Right lobe of liver (tissue), 6 donors: ENCODE measurements at regions not wholly inside any gene's neighbourhood (a gene's known extent, or its start where the extent isn't known, plus 50 kb on each side); places are given as distances from the start of the nearest gene placed in this dataset.

ENCODE experiments used
- ATAC-seq, 4 donors: fragments of 200-7000 bp; cut with Tn5 transposase; one replicate each; pipeline ENCODE4 v1.9.1; 2020; ENCODE audit warnings: mild to moderate bottlenecking in 4 of 4, moderate library complexity in 4 of 4
- DNase-seq, 3 donors: peaks; one replicate each; pipeline ENCODE4 v3.0.0-alpha.2; 2020
- H3K27ac ChIP-seq, 3 donors: fragments of 200-600 bp; one replicate each; pipeline ENCODE4 v1.8.0; 2022
- H3K27me3 ChIP-seq, 2 donors: fragments of 200-600 bp; one replicate each; pipeline ENCODE4 v1.8.0; 2022
- H3K36me3 ChIP-seq, 4 donors: fragments of 200-600 bp; sonication (generic) in 1 of 4; one replicate each; pipeline versions ENCODE4 v1.5.1 to v1.8.0; 2017 to 2022; ENCODE audit warnings: control low read depth in 1 of 4
- H3K4me1 ChIP-seq, 4 donors: fragments of 200-600 bp; sonication (generic) in 1 of 4; one replicate each; pipeline versions ENCODE4 v1.5.1 to v1.8.0; 2017 to 2022; ENCODE audit warnings: control low read depth in 1 of 4
- H3K4me3 ChIP-seq, 3 donors: fragments of 200-600 bp; one replicate each; pipeline ENCODE4 v1.8.0; 2022
- H3K9me3 ChIP-seq, 4 donors: fragments of 200-600 bp; sonication (generic) in 1 of 4; one replicate each; pipeline versions ENCODE4 v1.5.1 to v1.8.0; 2017 to 2022; ENCODE audit warnings: control low read depth in 1 of 4
- CTCF ChIP-seq, 4 donors: fragments of 200-600 bp in 3 of 4; fragments of 450-650 bp in 1 of 4; IDR thresholded peaks; one replicate each; pipeline versions ENCODE4 v1.5.1 to v1.8.0; 2016 to 2022; ENCODE audit warnings: antibody characterized with exemption in 4 of 4, mild to moderate bottlenecking in 2 of 4
- POLR2A ChIP-seq: fragments of 450-650 bp; IDR thresholded peaks from one replicate; pipeline ENCODE4 v1.6.1; 2017; ENCODE audit warnings: antibody characterized with exemption, mild to moderate bottlenecking
- WGBS: methylation state at CpG from one replicate; pipeline ENCODE4 v1.1.6; 2018; ENCODE audit warnings: low coverage, low lambda C conversion rate; ENCODE audit not compliant: insufficient coverage; ENCODE audit errors: missing lambda C conversion rate; 5-methylcytosine and 5-hydroxymethylcytosine counted together
- intact Hi-C, 2 donors: fragments of 100-400 bp; cut with DNase I; formaldehyde crosslinking; loops; one replicate each; pipeline versions ENCODE4 v1.11.2 to v1.14.1; 2022
- donor health status: DM: no; HTN: yes; CAD: no.
- donor health status: DM: no; HTN: no; CAD: no.
- donor health status: DM: no; HTN: no; CAD: no.
- donor health status: DM: no; HTN: yes; CAD: no.
- donor health status: DM: no; HTN: yes; CAD: no.

GRCh38 chr16:86692426-86692825 lies 114.1 kb downstream of the FOXL1 start:
- DNase-seq (no peak), ATAC-seq (no peak)
- no peak overlapping the region for H3K4me3 ChIP-seq
- TF ChIP-seq POLR2A (no peak), CTCF (IDR thresholded peaks at IDR 0.05) (no peak)
- H3K27ac ChIP-seq, result no peak overlapping the region
- 40% methylated on average over 10 of the region's 10 CpGs for WGBS
- no peaks in the 10 kb centered on the region for H3K27me3 ChIP-seq
- intact Hi-C loops, result no loop called here
- no peaks in the 10 kb centered on the region for H3K36me3 ChIP-seq
- no peaks in the 10 kb centered on the region for H3K9me3 ChIP-seq
- H3K4me1 ChIP-seq, result no peaks in the 10 kb centered on the region

- TF ChIP-seq CTCF (IDR thresholded peaks at IDR 0.05), result no peak
- no peak for TF ChIP-seq POLR2A
- WGBS, result 42% methylated on average over 5 of the region's 5 CpGs
- intact Hi-C loops, result no loop called here
- Histone ChIP-seq H3K4me1 (no peaks in the 10 kb centered on the region), H3K36me3 (no peaks in the 10 kb centered on the region), H3K27me3 (no peaks in the 10 kb centered on the region), H3K9me3 (no peaks in the 10 kb centered on the region), H3K4me3 (no peak overlapping the region), H3K27ac (no peak overlapping the region)
- ATAC-seq (no peak), DNase-seq (no peak)
Observed at GRCh38 chr16:86693033-86693432, 114.7 kb downstream of the FOXL1 start.

GRCh38 chr16:86697715-86698114 lies 119.4 kb downstream of the FOXL1 start:
- Histone ChIP-seq H3K9me3 (no peaks in the 10 kb centered on the region), H3K27ac (no peak overlapping the region), H3K36me3 (no peaks in the 10 kb centered on the region), H3K4me1 (no peaks in the 10 kb centered on the region), H3K27me3 (no peaks in the 10 kb centered on the region), H3K4me3 (no peak overlapping the region)
- no peak for TF ChIP-seq CTCF (IDR thresholded peaks at IDR 0.05)
- no peak for TF ChIP-seq POLR2A
- no peak for ATAC-seq
- intact Hi-C loops, result no loop called here
- no peak for DNase-seq
- WGBS, result 23% methylated on average over 3 of the region's 3 CpGs

- H3K9me3 ChIP-seq, result no peaks in the 10 kb centered on the region
- H3K4me3 ChIP-seq, result no peak overlapping the region
- intact Hi-C loops, result no loop called here
- DNase-seq (no peak), ATAC-seq (no peak)
- H3K4me1 ChIP-seq, result no peaks in the 10 kb centered on the region
- TF ChIP-seq POLR2A, result no peak
- no peak for TF ChIP-seq CTCF (IDR thresholded peaks at IDR 0.05)
- no peaks in the 10 kb centered on the region for H3K36me3 ChIP-seq
- WGBS, result 56% methylated on average over 6 of the region's 28 CpGs
- no peaks in the 10 kb centered on the region for H3K27me3 ChIP-seq
- H3K27ac ChIP-seq, result no peak overlapping the region
Observed at GRCh38 chr16:86700046-86700945, 121.9 kb downstream of the FOXL1 start.
